Posterior vena cava (tissue), 2 donors: ENCODE measurements at regions not wholly inside any gene's neighbourhood (a gene's known extent, or its start where the extent isn't known, plus 50 kb on each side); places are given as distances from the start of the nearest gene placed in this dataset.
"Not testable (repeated sequence)": the region's sequence is repeated elsewhere in the genome, so short reads cannot be mapped to it uniquely, and the experiment has no call there.

Experiments used
- DNase-seq: peaks from one replicate; pipeline ENCODE4 v3.0.0-alpha.2; 2020; ENCODE audit warnings: low spot score
- intact Hi-C, 2 donors: fragments of 100-400 bp; cut with DNase I; formaldehyde crosslinking; loops; one replicate each; pipeline versions ENCODE4 v1.14.1 to v1.14.2; 2022 to 2023
- donor health status: DM: yes; HTN: yes; CAD: no.
- donor health status: DM: yes; HTN: yes; CAD: no.

- no peak for DNase-seq
- intact Hi-C loops: no loop called here
These were observed 158.1 kb downstream of the SOX3 start for GRCh38 chrX:140346729-140347128.

DNA sequence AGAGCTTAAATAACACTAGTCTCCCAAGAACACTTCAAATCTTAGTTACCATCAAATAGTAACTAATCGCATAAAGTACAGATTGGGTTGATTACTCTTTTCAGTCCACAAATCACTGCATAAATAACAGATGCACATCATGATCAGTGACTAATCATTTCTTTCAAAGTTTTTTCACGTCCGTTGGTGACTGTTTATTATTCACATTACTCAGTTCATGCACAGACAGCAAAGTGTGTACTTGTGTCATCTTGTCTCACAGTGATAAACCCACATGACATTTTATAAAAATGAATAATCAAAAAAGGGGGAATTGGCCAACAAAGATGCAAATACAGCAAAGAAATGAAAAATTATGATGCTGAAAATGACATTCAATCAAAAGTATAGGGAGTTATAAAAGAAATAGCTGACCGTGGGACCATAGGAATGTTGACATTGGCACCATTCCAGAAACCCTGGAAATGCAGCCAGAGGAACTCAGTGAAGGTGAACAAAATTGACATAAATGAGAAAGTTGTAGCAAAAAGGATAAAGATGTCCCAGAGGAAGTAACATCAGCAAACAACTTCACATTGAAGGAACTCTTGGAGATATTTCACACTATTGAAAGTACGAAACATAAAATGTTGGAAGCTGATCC lies 161.5 kb downstream of the SOX3 start:
- intact Hi-C loops: no loop called here
- DNase-seq: no peak

- DNase-seq: no peak
- intact Hi-C loops: no loop called here
These were observed 162.5 kb downstream of the SOX3 start for GRCh38 chrX:140342410-140342809.

GRCh38 chrX:140337263-140337662 lies 167.6 kb downstream of the SOX3 start:
- intact Hi-C loops: no loop called here
- no peak for DNase-seq

DNA sequence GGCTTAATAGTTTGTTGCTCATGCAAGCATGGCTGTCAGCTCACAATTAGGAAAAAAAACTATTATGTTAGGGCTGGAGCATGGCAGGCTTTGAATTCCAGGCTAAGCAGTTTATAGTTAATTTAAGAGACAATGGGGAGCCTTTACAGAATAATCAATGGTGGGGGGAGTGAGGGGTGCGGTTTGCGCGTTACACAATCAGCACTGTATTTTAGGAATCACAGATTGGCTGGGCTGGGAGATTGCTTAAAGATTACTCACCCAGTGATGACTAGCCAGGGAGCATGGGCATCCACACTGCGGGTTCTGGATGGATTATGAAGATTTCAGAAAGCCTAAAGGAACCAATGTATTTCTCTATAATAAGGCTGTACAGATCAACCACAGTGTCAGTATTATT lies 186.6 kb downstream of the SOX3 start:
- no peak for DNase-seq
- intact Hi-C loops: no loop called here

- DNase-seq: no peak
- intact Hi-C loops: no loop called here
These were observed 187.4 kb downstream of the SOX3 start for GRCh38 chrX:140317462-140317861.

DNA sequence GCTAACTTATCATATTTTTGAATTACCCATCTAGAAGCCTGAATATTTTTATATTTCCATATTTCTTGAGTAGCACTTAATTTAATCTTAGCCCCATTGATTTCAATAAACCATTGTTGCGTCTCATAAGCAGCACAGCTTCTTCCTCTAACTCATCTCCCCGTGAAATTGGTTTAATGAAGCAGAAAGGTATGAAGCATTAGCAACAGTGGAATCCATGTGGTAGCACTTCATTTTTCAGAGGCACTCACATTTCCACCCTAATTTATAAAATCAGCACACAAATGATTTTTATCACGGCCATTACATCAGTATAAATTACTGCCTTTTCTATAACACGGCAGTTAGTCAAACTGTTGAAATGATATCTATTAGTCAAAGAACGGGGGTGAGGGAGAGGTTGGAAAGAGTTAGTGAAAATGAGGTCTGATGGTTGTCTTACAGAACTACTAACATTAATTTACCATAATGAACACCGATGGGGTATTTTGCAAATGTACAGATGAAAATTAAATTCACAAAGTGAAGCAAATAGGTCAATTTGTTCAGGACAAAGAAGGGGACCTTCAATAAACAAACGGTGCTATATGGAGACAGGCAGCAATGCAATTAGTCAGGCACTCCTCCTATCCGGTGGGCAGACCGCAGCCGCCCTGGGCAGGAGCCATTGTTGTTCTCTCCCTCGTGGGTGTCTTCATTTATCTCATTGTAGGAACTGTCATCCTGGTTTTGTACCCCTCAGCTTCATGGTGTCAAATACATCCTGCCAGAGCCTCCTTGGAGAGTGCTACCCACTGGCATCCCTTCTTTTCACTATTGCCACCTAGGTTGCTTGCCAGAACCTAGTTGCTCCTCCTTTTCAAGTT lies 205.7 kb downstream of the SOX3 start:
- intact Hi-C loops: no loop called here
- no peak for DNase-seq

DNA sequence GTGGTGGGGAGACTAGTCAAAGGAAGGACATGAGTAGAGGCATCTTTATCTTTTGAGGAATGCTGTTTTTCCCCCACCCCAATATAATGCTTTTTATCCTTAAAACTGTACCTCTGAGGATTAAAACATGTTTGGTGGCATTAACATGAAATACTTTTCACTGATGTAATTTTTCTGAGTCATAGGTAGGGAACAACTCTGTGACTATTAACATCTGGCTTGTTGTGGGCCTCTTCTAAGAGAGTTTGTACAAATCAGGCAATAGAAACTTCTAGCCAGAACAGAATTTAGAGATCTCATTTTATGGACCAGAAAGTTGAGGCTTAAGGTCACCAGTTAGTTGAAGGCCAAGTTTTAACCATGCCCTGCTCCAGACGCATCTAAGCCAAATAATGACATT lies 207.6 kb downstream of the SOX3 start:
- intact Hi-C loops: no loop called here
- no peak for DNase-seq

DNA sequence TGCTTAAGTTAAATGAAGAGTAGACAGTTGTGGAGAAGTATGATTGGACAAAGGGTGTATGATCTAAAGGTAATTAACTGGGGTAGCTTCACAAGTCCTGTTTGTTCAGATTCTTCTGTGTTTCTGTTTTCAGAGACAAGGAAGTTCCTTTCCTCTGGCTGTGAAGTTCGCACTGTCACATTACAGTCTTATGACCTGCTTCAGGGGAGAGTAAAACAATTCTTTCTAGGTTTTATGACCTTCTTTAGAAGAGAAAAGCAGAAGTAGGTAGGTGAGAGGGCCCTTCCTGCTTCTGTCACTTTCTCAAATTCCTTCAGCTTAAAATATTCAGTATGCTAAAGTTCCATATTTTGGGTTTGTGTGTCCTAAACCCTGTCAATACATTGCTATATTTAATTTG lies 211.9 kb downstream of the SOX3 start:
- DNase-seq: no peak
- intact Hi-C loops: no loop called here

DNA sequence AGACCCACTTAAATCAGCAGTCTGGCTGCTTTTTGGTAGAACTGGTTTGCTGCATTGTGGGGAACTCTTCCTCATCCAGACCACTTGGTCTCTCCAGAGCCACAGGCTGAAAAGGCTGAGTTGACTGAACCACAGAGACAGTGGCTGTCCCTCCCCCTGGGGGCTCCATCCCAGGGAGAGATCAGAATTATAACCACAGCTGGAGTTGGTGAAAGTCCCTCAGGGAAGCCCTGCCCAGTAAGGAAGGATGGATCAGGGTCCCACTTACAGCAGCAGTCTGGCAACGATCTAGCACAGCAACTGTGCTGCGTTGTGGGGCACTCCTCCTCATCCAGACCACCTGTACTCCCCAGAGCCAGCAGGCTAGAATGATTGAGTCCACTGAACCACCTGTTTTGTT lies 212.7 kb downstream of the SOX3 start:
- intact Hi-C loops: no loop called here
- DNase-seq: no peak

DNA sequence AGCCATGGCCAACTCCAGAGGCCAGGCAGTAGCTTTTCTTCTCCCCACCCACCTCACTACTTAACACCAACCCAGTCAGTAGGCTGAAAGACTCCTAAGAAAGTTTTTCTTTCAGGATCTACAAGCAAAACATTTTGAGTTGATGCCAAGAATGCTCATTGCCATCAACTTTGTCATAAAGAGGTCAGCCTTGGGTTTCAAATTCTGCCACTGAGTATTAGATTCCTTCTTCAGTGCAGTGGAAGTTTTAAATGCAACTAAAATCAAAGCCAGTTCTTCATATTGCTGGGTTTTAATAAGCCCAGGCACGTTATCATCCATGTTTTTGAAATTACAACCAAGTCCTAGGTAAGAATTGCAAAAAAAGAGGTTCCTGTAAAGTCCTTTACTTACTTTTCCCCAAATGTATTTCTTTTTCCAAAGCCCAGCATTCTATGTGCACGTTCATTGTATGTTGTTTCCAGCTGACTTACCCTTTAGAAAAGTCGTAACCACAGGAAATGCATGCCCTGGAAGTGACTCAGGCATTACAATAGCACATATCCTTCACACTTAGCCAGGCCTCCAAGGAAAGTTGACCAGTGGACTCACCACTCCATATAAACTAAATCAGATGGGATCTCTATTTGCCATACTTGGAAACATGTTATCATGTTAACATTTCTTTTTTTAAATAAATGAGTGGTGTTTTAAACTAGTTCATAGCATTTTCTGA lies 229.9 kb downstream of the SOX3 start:
- no peak for DNase-seq
- intact Hi-C loops: no loop called here

DNA sequence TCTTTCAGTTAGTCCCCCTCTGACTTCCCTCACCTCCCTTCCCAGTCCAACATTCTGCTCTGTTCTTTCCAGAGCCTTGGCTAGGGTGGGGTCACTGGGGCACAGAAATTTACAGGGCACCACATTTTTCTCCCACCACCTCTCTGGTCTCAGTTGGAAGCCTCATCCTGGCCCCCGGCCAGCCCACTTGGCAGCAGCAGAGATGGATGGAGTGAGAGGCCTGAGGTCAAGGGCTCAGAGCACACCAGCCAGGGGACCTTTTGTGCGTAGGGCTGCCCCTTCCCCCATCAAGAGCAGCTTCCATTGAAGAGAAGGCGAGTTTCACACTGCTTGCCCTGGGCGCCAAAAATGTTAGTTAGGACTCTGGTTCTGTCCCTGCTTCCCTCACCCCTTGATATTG lies 230.9 kb downstream of the SOX3 start:
- intact Hi-C loops: no loop called here
- DNase-seq: no peak

- DNase-seq: no peak
- intact Hi-C loops: no loop called here
These were observed 254.5 kb downstream of the SOX3 start for GRCh38 chrX:140250391-140250790.

DNA sequence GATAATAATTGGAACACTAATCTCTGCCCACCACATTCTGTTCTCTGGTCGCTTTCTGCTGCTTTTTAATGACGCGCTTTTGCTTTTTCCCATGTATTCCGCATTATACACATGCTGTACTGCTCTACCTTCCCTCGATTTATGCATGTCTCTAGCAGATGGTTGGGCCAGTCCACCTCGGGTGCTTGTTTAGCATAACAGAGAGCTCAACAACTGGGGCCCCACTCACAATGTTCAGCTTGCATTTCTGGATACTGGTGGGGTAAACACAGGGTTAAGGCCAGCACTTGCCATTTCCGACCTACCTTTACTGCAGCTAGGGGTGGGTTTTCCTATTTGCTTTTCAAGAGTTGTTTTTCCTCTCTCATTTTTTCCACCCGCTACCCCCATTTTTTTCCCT lies 255.8 kb downstream of the SOX3 start:
- intact Hi-C loops: no loop called here
- no peak for DNase-seq

GRCh38 chrX:140229191-140229590 lies 263.9 kb upstream of the CXorf66 start:
- intact Hi-C loops: no loop called here
- no peak for DNase-seq

DNA sequence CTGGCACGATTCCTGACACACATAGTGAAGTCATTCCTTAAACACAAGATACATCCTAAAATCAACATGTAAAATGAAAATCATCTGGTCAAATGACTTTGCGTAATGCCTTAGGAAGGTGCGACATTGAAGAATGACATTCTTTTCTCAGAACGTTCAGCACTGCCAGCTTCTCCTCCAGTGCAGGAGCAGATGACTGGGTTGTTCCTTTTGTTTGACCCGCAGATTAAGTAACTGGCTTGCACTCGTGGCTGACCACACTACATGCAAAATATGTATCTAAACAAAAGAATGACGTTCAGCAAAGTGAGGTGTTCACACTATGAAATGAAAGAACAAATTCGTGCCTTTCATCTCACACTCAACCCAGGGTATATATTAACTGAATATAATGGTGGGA lies 260.7 kb upstream of the CXorf66 start:
- intact Hi-C loops, DNase-seq: not testable (repeated sequence)

- DNase-seq, intact Hi-C loops: not testable (repeated sequence)
These were observed 250.6 kb upstream of the CXorf66 start for GRCh38 chrX:140215894-140216293.

DNA sequence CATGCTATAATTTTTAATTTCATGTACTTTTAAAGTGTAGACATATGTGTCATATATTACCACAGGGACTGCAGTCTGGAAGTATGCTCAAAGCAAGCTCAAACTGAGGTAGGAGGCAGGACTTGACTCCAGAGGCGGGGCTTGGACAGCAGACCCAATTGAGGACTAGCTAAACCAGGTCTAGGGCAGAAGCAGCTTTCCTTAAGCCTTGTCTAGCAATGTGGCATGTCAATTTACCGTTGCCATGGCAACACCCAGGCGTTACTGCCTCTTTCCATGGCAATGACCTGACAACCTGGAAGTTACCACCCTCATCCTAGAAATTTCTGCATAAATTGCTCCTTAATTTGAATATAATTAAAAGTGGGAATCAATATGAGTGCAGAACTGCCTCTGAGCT lies 249.2 kb upstream of the CXorf66 start:
- DNase-seq, intact Hi-C loops: not testable (repeated sequence)

DNA sequence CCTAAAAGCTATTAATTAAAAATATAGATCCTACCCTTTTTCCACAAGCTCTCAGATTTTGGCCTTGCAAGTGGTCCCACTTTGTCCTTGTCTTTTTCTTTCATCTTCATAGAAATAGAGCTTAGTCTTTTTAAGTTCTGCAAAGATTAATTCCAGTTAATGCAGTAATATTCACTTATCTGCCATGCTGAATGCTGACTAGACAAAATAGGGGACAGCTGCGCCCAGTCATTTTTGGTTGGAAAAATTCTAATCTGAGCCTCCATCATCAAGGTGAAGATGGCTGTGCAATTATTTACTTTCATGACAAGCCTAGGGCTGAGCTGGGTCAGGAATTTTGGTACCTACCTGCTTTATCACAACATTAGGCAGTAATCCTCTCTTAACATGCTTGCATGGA lies 241.3 kb upstream of the CXorf66 start:
- intact Hi-C loops: no loop called here
- no peak for DNase-seq

DNA sequence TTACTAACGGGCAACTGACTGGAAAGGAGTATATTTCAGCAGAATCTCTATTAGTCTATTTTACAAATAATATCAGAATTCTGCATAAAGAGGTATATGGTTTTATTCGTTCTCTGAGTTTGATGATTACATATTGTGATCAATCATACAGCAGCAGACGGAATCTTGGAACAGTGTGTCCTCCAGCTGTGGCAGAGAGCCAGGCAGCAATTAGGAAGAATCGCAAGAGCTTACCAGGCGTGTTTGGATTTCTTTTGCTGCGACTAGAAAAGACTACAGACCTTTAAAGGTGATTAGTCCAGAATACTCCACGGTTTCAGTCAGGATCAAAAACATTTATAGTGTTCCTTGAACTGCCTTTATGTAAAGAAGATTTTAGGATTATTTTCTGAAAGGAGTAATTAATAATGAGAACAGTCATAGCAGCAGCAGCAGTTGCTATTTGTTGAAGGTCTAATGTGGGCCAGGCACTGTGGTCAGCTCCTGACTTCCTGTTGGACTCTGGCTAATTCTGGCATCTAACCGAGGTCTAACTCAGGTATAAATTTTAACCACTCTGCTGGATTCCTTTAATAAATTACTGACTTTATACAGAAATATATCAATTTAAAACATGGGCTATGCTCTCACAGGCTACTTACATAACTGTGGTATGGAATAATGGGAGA lies 225.3 kb upstream of the CXorf66 start:
- intact Hi-C loops: no loop called here
- no peak for DNase-seq
